ENCODE measurements at regions not wholly inside any gene's neighbourhood (a gene's known extent, or its start where the extent isn't known, plus 50 kb on each side); places are given as distances from the start of the nearest gene placed in this dataset.

DNA sequence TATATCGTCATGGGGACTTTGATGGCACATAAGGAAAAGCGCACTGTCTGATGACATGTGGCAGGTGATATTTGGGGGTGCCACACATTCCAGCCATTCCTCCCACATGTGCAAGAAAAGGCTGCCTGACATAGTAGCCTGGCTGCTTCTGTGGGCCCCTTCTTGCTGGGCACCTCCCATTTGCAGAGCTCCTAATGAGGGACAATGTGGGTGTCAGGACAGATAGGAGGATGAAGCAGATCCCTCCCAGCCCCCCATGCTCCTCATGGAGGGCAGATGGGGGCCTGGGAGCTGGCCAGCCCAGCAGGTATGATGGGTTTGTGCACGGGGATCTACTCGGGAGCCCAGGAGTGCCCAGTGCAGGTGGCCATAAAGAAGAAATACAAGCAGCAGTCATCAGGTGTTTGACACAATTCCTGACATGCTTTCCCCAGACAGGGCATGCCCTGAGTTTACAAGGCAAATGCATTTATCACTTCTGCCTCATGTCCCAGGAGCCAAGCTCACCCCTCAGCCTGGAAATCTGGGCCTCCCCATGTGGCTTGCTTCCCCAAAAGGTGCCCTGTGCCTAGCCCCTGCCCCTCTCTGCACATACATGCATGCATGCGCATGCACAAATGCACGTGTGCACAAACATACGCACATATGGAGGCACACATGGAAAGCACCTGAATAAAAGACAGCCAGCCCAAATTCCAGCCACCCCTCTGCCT is 260.6 kb upstream of the RPL38 start:
- Mint-ChIP-seq H3K4me3 (no peak overlapping the region), H3K27me3 (ENCODE audit: low read depth in 2 of 2) (peaks cover 0 to 12% of the 10 kb centered on the region in 2 donors), H3K9me3 (no peaks in the 10 kb centered on the region), H3K36me3 (no peaks in the 10 kb centered on the region), H3K27ac (no peak overlapping the region), H3K4me1 (peaks cover 9 to 19% of the 10 kb centered on the region in 2 donors)
- H3K4me1 ChIP-seq (ENCODE audit: control insufficient read depth, insufficient read depth, low read length), result no peaks in the 10 kb centered on the region
- TF ChIP-seq, protein P1, sequence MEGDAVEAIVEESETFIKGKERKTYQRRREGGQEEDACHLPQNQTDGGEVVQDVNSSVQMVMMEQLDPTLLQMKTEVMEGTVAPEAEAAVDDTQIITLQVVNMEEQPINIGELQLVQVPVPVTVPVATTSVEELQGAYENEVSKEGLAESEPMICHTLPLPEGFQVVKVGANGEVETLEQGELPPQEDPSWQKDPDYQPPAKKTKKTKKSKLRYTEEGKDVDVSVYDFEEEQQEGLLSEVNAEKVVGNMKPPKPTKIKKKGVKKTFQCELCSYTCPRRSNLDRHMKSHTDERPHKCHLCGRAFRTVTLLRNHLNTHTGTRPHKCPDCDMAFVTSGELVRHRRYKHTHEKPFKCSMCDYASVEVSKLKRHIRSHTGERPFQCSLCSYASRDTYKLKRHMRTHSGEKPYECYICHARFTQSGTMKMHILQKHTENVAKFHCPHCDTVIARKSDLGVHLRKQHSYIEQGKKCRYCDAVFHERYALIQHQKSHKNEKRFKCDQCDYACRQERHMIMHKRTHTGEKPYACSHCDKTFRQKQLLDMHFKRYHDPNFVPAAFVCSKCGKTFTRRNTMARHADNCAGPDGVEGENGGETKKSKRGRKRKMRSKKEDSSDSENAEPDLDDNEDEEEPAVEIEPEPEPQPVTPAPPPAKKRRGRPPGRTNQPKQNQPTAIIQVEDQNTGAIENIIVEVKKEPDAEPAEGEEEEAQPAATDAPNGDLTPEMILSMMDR (IDR thresholded peaks at IDR 0.05), result no peak
- no peaks in the 10 kb centered on the region for H3K27me3 ChIP-seq (ENCODE audit: control insufficient read depth, insufficient read depth, low read length)
- ATAC-seq, result no peak
- no peak overlapping the region for H3K4me3 ChIP-seq (ENCODE audit: low read length)
- H3K36me3 ChIP-seq (ENCODE audit: control insufficient read depth, insufficient read depth, low read length), result no peaks in the 10 kb centered on the region
- WGBS (ENCODE audit: insufficient coverage), result 93% methylated on average over 7 of the region's 7 CpGs
- H3K9me3 ChIP-seq (ENCODE audit: control insufficient read depth, insufficient read depth, low read length), result no peaks in the 10 kb centered on the region
- DNase-seq, result no peak
- no peak overlapping the region for H3K27ac ChIP-seq (ENCODE audit: low read length)
- intact Hi-C loops (cut with micrococcal nuclease), result no loop called here

DNA sequence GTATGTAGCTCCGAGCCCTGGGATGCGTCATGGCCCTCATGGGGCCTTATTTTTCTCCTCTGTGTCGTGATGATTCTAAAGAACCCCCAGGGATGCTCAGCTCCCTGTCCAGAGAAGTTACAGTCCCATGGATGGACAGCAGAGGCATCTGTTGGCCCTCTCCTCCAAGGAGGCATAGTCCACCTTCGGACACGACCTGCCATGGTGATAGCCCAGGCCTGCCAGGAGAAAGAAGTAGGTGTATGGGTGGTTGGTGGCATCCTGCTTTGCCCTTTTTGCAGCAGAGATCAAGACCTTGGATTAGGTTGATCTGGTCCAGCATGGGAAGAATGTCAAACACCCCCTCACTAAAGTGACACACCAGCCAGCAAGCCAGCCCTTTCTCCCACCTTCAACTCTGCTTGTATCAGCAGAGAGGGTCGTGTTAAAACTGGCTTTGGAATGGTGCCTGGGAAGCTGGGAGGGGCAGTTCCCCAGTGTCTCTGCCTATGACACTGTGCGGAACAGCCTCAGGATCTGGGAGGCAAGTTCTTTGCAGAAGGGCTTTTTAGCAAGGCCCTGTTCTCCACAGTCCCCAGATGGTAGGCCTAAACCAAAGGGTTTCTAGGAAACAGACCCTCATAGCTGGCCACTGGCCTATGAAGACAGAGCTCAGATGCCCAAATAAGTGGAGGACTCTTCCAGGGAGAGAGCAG is 259.9 kb upstream of the RPL38 start:
- Histone ChIP-seq H3K27me3 (ENCODE audit: control insufficient read depth, insufficient read depth, low read length) (no peaks in the 10 kb centered on the region), H3K9me3 (ENCODE audit: control insufficient read depth, insufficient read depth, low read length) (no peaks in the 10 kb centered on the region), H3K4me1 (ENCODE audit: control insufficient read depth, insufficient read depth, low read length) (no peaks in the 10 kb centered on the region), H3K4me3 (ENCODE audit: low read length) (no peak overlapping the region), H3K27ac (ENCODE audit: low read length) (no peak overlapping the region), H3K36me3 (ENCODE audit: control insufficient read depth, insufficient read depth, low read length) (no peaks in the 10 kb centered on the region)
- intact Hi-C loops (cut with micrococcal nuclease), result no loop called here
- DNase-seq (no peak), ATAC-seq (no peak)
- Mint-ChIP-seq H3K4me1 (peaks cover 4 to 15% of the 10 kb centered on the region in 2 donors), H3K36me3 (no peaks in the 10 kb centered on the region), H3K27ac (no peak overlapping the region), H3K27me3 (ENCODE audit: low read depth in 2 of 2) (peaks cover 0 to 12% of the 10 kb centered on the region in 2 donors), H3K9me3 (no peaks in the 10 kb centered on the region), H3K4me3 (no peak overlapping the region)
- TF ChIP-seq, protein P1 (IDR thresholded peaks at IDR 0.05), result no peak
- WGBS (ENCODE audit: insufficient coverage), result 80% methylated on average over 7 of the region's 7 CpGs

DNA sequence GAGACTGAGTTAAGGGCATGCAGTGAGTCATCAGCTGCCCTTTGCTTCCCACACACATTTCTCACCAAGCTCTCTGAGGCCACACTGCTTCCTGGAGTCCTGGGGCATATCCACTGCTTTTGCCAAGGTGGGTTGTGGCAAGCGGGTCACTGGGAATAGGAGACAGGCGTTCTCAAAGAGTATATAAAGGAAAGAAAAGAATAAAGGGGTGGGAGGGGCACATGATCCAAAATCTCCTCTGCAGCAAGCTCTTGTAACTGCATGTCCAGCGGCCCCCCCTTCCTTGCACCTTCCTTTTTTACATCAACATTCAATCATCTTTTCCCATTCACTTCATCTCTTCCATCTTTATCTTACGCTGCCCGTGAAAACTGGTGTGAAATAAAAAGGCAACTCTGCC is 259.1 kb upstream of the RPL38 start:
- H3K4me3 ChIP-seq (ENCODE audit: low read length), result no peak overlapping the region
- Mint-ChIP-seq H3K27me3 (ENCODE audit: low read depth in 2 of 2) (peaks cover 0 to 12% of the 10 kb centered on the region in 2 donors), H3K4me1 (peaks cover 0 to 7% of the 10 kb centered on the region in 2 donors), H3K4me3 (no peak overlapping the region), H3K9me3 (no peaks in the 10 kb centered on the region), H3K27ac (no peak overlapping the region), H3K36me3 (no peaks in the 10 kb centered on the region)
- 88% methylated on average over 5 of the region's 5 CpGs for WGBS (ENCODE audit: insufficient coverage)
- intact Hi-C loops (cut with micrococcal nuclease), result no loop called here
- no peaks in the 10 kb centered on the region for H3K4me1 ChIP-seq (ENCODE audit: control insufficient read depth, insufficient read depth, low read length)
- TF ChIP-seq, protein P1 (IDR thresholded peaks at IDR 0.05), result no peak
- H3K36me3 ChIP-seq (ENCODE audit: control insufficient read depth, insufficient read depth, low read length), result no peaks in the 10 kb centered on the region
- no peaks in the 10 kb centered on the region for H3K27me3 ChIP-seq (ENCODE audit: control insufficient read depth, insufficient read depth, low read length)
- no peaks in the 10 kb centered on the region for H3K9me3 ChIP-seq (ENCODE audit: control insufficient read depth, insufficient read depth, low read length)
- no peak for DNase-seq
- H3K27ac ChIP-seq (ENCODE audit: low read length), result no peak overlapping the region
- ATAC-seq, result no peak
